22Rv1 (cell line): ENCODE measurements at regions not wholly inside any gene's neighbourhood (a gene's known extent, or its start where the extent isn't known, plus 50 kb on each side); places are given as distances from the start of the nearest gene placed in this dataset.

Source experiments
- CTCF ChIP-seq: fragments of 450-650 bp; IDR thresholded peaks from 2 replicates; pipeline ENCODE4 v1.5.1; 2017; ENCODE audit warnings: mild to moderate bottlenecking
- ZFX ChIP-seq: fragments of 450-650 bp; IDR thresholded peaks from 2 replicates; pipeline ENCODE4 v1.6.1; 2017; ENCODE audit warnings: antibody characterized with exemption, borderline replicate concordance

DNA sequence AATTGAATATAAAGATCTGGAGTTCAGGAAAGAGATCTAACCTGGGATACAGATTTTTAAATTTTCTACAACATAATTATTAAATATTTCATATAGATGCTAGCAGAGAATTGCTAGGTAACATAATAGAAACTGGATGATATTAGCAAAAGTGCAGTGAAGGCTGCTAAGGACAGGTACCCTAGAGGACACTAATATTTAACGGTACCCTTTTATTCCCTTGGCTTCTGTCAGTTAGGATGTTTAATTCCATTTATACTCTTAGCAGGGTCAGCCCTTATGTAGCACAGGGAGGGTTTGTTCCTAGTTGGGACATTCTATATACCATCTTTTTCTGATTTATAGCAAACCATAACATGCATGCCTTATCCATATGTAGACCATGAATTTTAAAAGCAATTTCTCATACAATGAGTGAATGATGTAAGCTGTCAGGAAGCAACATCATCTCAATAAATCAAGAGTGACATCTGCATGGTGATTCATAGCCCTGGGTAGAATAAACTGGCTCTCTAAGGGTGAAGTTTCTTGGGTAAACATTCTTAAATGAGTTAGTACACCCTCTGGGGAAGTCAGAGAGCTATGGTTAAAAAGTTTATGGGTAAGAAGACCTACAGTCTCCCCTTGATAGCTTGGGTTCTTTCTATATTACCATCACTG lies 404.4 kb upstream of the MGAT4C start:
- TF ChIP-seq CTCF (no peak), ZFX (no peak)
